GM12873 (cell line): ENCODE measurements at regions not wholly inside any gene's neighbourhood (a gene's known extent, or its start where the extent isn't known, plus 50 kb on each side); places are given as distances from the start of the nearest gene placed in this dataset.

Experiments used
- TF ChIP-seq, protein P1 (sequence below): IDR thresholded peaks from 2 replicates; pipeline ENCODE4 v1.5.1; 2012; ENCODE audit warnings: low read depth, mild to moderate bottlenecking, moderate library complexity, low read length, control low read depth; ENCODE audit not compliant: insufficient read depth; ENCODE audit errors: missing control alignments

DNA sequence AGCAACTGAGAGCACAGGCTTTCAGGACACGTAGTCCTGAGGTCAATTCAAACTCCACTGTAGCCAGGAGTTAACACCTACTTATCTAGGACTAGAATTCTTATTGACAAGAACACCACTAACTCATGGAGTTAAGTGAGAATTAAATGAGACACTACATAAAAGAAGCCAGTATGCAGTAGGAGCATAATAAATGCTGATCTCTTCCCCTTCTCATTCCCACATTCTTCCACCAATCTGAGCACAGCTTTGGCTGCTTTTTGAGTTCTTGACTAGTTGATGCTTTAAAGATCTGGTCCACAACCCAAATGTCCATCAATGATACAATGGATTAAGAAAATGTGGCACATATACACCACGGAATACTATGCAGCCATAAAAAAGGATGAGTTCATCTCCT, 55.2 kb downstream of the TTC32 start:
- TF ChIP-seq, protein P1, sequence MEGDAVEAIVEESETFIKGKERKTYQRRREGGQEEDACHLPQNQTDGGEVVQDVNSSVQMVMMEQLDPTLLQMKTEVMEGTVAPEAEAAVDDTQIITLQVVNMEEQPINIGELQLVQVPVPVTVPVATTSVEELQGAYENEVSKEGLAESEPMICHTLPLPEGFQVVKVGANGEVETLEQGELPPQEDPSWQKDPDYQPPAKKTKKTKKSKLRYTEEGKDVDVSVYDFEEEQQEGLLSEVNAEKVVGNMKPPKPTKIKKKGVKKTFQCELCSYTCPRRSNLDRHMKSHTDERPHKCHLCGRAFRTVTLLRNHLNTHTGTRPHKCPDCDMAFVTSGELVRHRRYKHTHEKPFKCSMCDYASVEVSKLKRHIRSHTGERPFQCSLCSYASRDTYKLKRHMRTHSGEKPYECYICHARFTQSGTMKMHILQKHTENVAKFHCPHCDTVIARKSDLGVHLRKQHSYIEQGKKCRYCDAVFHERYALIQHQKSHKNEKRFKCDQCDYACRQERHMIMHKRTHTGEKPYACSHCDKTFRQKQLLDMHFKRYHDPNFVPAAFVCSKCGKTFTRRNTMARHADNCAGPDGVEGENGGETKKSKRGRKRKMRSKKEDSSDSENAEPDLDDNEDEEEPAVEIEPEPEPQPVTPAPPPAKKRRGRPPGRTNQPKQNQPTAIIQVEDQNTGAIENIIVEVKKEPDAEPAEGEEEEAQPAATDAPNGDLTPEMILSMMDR = no peak

DNA sequence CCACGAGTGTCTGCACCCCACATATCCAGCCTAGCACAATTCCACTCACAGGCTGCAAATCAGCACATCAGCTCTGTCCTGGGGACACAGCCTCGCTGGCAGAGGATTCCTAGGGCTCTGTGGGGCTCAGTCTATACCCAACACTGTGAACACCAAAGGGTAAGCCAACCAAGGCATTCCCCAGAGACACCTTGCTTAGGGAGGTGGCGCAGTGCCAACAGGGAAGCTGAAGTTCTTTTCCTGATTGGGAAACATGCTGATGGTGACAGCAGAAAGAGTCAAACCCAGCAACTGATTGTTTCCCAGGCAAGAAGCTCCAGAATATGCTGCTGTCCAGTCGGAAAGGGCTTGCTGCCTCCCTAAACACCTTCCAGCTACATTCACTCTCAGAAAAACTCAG, 55.8 kb downstream of the TTC32 start:
- TF ChIP-seq, protein P1 = no peak

DNA sequence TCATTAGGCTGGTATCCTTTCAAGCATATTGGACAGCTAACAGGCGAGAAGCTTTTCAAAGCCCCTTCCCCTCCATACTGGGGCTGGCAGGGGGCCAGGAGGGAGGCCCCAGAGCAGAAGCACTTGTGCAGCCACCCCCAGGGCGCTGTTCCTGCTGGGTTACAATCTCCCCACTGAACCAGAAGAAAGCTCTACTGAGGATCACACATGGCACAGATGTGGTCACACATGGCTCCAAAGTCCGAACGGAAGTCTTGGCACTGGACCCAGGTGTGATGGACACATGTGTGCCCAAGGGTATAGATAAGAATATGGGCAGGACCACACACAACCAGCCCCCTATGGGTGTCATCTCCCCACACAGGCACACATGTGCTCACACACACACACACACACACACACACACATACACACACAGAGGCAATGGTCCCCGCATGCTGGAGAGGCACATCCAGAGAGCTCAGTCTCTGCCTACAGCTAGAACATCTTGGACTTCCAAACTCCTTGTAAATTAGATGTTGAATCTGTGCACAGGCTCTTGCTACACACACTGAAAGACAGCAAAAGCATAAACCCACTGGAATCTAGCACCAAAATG, 56.4 kb downstream of the TTC32 start:
- TF ChIP-seq, protein P1 = no peak

DNA sequence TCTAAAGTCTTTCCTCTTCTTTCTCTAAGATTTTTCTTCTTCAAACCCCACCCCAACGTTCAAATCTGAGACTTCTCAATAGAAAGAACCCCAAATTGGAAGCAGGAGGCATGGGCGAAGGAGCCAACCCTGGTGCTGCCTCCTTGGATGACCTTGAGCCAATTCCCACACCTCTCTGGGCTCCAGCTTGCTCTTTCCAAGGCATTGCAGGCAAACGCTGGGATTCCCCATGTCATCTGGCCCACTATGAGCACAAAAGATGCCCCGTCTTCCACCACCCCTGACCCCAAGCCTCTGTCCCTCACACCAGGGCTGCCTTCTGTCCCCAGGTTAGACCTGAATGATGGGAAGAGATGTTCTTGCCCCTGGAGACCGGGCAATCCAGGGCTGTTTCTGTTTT, 57.0 kb downstream of the TTC32 start:
- TF ChIP-seq, protein P1 = no peak

DNA sequence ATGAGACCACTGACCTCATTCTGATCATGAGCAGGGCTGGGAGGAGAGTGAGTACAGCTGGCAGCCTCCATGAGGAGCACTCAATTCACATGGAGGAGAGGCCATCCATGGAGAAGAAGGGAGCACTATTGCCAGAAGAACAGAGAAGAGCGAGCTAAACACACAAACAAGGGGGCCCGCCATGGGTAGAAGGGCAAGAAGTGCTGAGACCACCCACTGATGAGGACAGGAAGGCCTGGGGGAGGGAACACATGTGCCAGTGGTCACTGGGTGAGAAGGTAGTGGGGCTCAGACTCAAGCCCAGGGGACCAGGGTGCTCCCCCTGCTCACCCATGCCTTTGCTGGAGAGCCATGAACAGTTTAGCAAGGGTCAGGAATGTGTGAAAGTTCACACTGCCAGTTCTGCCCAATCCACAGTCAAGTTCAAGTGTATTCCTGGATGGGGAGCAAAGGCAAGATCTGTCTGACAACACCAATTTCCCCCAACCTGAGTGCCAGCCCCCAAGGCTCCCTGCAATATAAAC, 57.7 kb downstream of the TTC32 start:
- TF ChIP-seq, protein P1 = no peak

DNA sequence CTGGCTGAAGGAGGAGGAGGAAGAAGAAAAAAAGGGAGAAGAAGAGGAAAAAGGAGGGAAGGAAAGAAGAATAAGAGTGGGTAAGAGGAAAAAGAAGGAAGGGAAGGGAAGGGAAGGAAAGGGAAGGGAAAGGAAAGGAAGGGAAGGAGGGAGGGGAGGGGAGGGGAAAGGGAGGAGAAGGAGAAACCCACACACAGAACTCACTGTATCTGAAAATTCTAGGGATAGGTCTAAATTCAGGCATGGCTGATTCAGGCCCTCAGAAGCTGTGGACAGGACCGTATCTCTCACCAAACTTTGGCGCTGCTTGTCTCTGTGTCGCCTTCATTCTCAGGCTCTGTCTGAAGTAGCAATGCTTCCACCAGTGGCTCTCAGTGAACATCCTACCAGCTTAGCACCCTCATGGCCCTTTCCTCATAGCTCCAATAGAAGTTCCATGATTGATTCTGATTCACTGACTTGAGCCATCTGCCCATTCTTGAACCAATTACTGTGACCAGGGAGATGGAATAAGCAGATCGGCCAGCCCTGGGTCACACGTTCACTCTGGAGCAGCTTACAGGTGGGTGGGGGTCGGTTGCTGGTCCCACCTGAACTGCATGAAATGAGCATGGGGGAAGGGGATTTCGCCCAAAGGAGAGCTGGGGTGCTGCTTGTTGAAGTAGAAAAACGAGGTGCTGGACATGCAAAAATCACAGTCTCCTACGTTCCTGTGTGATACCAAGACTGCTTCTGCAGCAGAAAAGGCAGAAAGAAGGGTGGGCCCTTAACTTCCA, 59.7 kb downstream of the TTC32 start:
- TF ChIP-seq, protein P1 = no peak

DNA sequence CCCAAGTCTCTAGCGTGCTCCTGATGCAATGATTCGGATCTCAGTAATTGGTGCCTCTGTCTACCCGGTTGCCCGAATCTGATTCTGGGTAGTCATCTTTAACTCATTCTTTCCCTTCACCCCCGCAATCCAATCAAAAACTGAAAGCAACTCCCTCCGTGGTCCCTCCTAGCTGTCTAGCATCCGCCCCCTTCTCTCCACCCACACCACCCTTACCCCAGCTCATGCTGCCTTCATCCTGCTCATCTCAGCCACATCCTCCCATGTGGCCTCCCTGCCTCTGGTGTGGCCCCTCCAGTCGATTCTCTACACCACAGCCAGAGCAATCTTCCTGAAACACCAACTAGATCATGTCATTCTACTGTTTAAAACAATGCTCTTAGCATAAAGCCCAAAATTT, 62.3 kb downstream of the TTC32 start:
- TF ChIP-seq, protein P1 = no peak
